Epidermal melanocyte (primary cell): ENCODE measurements at regions not wholly inside any gene's neighbourhood (a gene's known extent, or its start where the extent isn't known, plus 50 kb on each side); places are given as distances from the start of the nearest gene placed in this dataset.

ENCODE experiments used
- DNase-seq: peaks from one replicate; pipeline ENCODE4 v3.0.0; 2011; ENCODE audit warnings: low spot score; ENCODE audit not compliant: insufficient read length

DNA sequence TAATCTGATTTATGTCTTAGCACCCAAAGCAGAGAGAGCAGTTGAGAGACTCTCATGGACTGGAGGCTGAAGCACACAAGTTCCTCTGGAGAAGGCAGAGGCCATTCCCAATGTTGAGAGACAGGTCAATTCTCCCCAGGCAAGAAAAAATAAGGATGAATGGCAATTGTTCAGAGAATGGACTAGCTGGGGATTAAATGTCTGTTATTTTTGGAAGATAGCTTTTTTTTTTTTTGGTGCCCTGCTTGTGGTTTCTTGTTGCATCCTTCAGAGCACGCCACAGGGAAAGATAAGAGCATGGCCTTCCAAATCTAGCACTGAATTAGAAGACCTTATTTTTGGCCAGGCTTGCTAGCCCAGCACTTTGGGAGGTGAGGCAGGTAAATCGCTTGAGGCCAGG, 65.6 kb upstream of the ERRFI1 start:
- no peak for DNase-seq

DNA sequence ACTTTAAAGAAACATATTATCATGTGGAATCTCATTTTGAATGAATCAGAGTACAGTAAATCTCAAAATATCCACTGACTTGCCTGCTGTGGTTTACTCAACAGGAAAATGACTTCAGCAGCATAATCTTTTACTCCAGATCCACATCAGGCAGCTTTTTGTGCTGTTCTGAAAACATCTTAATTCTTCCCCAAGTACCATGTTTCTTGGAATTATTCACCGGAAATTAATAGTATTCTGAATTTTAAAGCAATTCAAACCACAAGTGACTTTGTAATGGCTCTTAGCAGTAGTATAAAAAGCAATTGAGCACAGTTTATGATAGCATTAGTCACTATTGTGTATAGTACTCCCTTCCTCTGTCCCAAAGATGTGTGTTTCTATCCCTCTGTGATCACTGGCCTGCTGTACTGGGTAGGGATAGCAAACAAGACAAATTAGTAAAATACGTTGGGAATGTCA, 64.2 kb upstream of the ERRFI1 start:
- no peak for DNase-seq

DNA sequence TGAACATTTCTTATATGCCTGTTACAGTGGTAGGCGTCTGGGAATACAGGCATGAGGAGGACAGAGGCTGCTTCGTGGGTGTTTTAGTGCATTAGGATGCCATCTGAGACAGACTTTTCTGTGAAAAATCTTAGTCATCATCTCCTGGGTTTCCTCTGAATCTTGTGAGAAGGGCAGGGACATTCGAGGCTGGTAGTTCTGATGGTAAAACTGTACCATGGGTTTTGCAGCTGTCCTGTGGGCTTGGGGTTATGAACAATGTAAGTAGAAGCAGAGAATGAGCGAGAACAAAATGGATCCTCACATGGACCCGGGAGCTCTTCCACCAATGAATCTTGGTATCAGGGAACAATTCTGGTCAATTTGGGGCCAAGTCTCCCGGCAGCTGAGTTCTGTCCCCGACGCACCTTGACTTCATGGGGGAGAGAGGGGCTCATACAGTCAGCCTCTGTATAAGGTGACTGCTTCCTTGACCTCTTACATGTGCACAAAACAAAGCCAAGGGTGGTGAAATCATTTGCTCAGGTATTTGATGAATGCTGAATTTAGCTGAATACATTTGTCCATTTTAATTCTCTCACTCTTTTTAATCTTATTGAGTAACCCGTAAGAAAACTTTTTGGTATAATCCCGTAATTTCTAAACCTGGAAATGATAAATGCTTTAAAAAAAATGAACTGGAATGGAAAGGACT, 63.6 kb upstream of the ERRFI1 start:
- DNase-seq: no peak

DNA sequence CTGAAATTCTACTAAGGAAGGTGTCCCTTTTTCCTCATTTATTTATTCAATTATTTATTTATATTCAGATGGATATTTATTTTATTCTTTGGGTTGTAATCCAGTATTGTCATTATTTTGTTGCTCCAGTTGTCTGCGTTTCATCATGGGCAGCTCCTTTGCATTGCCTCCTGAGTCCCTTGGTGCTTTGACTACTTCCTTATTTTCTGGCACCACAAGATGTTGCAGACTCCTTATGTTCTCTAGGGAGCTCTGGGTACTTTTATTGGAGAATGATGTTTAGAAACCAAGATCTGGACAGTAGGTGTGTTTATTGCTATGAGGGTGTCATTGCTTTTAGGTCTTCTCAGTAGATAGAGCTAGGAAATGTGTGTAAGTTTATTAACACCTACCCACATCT, 59.9 kb upstream of the ERRFI1 start:
- no peak for DNase-seq

DNA sequence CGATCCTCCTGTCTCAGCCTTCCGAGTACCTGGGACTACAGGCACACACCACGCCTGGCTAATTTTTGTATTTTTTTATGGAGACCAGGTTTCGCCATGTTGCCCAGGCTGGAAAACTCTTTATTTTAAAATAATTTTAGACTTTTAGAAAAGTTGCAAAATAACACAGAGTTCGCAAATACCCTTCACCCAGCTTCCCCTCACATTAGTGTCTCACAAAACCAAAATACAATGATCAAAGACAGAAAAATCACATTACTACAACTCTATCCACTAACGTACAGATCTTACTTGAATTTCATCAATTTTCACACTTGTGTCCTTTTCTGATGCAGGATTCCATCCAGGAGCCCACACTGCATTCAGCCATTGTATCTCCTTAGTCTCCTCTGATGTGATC, 58.8 kb upstream of the ERRFI1 start:
- no peak for DNase-seq

DNA sequence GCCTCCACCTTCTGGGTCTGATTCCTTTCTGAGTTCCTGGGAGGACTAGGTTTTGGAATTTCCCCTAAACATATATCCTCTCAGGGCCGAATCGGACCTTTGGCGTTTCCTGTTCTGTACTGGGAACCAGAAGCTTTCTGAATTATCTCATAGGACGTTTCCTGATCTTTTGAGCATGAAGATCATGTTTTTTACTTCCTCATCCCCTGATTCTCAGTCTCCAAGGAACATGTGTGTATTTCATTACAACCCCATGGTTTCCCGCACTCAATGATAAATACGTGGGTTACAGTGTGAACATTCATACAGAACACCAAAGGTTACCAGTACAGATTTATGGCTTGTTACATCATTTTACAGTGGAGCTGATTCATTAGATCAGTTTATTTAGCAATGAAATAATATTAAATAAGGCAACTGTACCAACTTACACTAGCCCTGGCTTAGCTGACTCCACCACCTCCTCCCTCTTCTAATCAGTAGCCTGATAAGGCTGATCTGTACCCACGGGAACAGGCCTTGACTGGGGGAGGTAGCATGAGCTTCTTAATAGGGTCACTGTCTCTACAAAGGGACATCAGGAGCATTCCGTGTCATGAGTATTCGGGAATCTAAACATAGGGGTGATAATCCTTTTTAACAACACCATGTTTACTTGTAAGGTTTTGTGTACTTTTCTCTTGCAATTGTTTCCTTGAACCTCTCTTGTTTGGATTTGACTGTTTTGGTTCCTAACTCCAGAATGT, 57.8 kb upstream of the ERRFI1 start:
- DNase-seq: no peak

DNA sequence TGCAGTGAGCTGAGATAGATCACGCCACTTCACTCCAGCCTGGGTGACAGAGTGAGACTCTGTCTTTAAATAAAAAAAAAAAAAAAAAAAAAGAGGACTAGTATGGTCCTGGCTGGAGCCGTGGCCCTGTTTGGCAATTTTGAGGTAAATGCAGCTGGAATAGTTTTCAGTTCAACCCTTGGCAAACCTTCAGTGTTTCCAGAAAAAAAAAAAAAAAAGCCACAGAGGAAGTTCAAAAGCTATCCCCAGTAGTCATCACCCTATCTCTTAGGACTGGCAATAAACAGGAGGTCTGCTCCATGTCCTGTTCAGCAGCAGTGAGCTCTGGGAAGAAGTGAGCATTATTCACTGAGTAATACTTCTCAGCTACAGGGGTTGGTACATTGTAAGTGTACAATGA, 56.8 kb upstream of the ERRFI1 start:
- DNase-seq: no peak

DNA sequence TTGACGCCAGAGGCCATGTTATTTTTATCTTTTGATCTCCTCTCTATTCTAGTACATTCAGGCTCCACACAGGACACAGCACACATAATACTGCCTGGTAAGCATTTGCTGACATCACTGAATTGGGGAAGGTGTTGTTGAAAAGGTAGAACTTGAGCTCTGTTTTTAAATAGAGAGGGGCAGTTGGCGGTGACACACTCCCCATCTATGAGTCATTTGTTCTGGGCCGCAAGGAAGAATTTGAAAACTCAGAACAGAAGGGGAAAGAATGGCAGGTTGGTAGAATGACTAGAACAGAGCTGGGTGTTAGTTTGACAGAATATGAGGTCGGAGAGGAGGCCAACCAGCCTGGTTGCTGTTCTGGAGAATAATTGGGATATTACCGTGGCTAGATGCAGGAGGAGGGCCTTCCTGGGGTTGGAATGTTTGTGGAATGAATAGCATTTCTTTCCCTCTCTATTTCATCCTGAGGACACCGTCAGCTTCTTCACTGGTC, 52.1 kb upstream of the ERRFI1 start:
- no peak for DNase-seq

DNA sequence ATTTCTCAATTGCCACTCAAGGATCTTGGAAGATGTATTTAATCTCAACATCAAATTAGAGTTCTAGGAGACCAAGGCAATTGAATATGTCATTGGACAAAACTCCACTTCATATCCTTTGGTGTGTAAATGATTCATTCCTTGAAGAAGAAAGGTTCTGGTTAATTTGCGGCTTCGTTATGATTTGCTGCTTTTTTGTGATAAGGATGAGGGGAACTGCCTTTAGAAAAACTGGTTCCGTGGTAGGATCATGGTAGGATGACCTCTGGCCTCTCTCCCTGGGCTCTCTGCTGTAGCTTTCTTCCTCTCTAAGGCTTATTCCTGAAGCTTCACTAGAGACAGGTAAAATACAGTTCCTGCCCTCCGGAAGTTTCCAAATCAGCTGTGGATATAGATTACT, 51.5 kb upstream of the ERRFI1 start:
- no peak for DNase-seq

DNA sequence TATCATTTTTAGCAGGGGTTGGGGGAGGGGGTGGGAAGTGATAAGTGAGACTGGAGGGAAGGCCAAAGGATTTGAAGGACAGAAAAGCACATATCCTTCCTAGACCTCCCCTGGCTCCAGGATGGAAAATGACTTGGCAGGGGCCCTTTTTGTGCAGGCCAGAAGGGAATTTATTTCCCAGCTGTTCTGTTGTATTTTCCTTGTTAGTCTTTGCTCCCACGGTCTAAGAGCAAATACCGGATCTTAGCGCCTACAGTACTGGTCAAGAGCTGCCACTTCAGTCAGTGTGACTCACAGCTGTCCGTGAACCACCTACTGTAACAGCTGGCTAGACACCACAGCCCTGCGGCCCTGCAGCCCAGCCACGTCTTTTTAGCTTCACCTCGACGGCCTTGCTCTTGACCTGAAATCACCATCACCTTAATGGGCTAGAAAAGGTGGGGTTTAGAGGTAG, 51.0 kb upstream of the ERRFI1 start:
- no peak for DNase-seq

DNA sequence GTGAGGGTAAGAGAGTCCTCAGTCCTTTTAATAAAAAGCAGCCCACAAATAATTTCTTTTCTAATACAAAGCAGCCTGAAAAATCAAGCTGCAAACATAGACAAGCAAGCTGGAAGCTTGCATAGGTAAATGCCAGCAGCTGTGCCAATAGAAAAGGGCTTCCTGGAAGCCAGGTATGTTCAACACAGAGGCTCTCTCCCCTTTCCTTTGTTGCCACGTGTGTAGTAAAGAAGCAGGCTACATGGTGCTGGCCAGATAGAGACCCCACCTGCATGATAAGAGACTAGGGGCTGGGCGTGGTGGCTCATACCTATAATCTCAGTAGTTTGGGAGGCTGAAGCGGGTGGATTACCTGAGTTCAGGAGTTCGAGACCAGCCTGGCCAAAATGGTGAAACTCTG, 50.1 kb upstream of the ERRFI1 start:
- DNase-seq: no peak
